Epithelial cell of esophagus (primary cell): ENCODE measurements at regions not wholly inside any gene's neighbourhood (a gene's known extent, or its start where the extent isn't known, plus 50 kb on each side); places are given as distances from the start of the nearest gene placed in this dataset.

Source experiments
- DNase-seq: peaks from one replicate; pipeline ENCODE4 v3.0.0; 2010; ENCODE audit warnings: low read depth
- H3K4me3 ChIP-seq: 2 replicates; pipeline ENCODE4 v1.5.1; 2011; ENCODE audit warnings: mild to moderate bottlenecking, low read length, control low read depth
- CTCF ChIP-seq: IDR thresholded peaks from 2 replicates; pipeline ENCODE4 v1.5.1; 2011; ENCODE audit warnings: low read depth, mild to moderate bottlenecking, low read length, control low read depth, inconsistent platforms; ENCODE audit not compliant: insufficient read depth; ENCODE audit errors: missing control alignments

- DNase-seq, result no peak
- no peak for TF ChIP-seq CTCF
- H3K4me3 ChIP-seq, result no peak overlapping the region
Measured at GRCh38 chr15:35136321-35137189, 51.5 kb upstream of the NANOGP8 start.
